BLaER1 treated with 17β-estradiol and CSF1 and Interleukin-3, amounts not matched to agents 10 nM and 100 nM (cell line): ENCODE measurements at regions not wholly inside any gene's neighbourhood (a gene's known extent, or its start where the extent isn't known, plus 50 kb on each side); places are given as distances from the start of the nearest gene placed in this dataset.
A peak's percentile ranks its signal among the peaks of the same experiment; 100 is the strongest.

Experiments used
- H3K27ac ChIP-seq, 11 experiments: shearing (Covaris generic); formaldehyde crosslinking; 2 replicates each; pipeline ENCODE4 v1.8.1; 2022
- H3K27me3 ChIP-seq, 11 experiments: shearing (Covaris generic); formaldehyde crosslinking; 2 replicates each; pipeline ENCODE4 v1.8.1; 2022
- H3K36me3 ChIP-seq, 11 experiments: shearing (Covaris generic); formaldehyde crosslinking; 2 replicates each; pipeline ENCODE4 v1.8.1; 2022
- H3K4me1 ChIP-seq, 10 experiments: shearing (Covaris generic); formaldehyde crosslinking; 2 replicates each; pipeline ENCODE4 v1.8.1; 2022
- H3K4me2 ChIP-seq, 11 experiments: shearing (Covaris generic); formaldehyde crosslinking; 2 replicates each; pipeline ENCODE4 v1.8.1; 2022
- H3K4me3 ChIP-seq, 10 experiments: shearing (Covaris generic); formaldehyde crosslinking; 2 replicates each; pipeline ENCODE4 v1.8.1; 2022
- H3K9ac ChIP-seq, 11 experiments: shearing (Covaris generic); formaldehyde crosslinking; 2 replicates each; pipeline ENCODE4 v1.8.1; 2022
- H3K9me3 ChIP-seq, 11 experiments: shearing (Covaris generic); formaldehyde crosslinking; replicated peaks in 1 of 11; 2 replicates each; pipeline ENCODE4 v1.8.1; 2022
- H4K20me1 ChIP-seq, 11 experiments: shearing (Covaris generic); formaldehyde crosslinking; 2 replicates each; pipeline ENCODE4 v1.8.1; 2022
- Cebpa-rat ChIP-seq, 11 experiments: shearing (Covaris generic); IDR thresholded peaks; 2 replicates each; pipeline ENCODE4 v1.8.1; 2022

- H3K4me3 ChIP-seq, result no peak overlapping the region
- no peaks in the 10 kb centered on the region for H3K27me3 ChIP-seq
- H3K36me3 ChIP-seq, result no peaks in the 10 kb centered on the region
- H3K27ac ChIP-seq, result no peak overlapping the region
- no peak for TF ChIP-seq Cebpa-rat (IDR thresholded peaks at IDR 0.05)
- no peak overlapping the region for H3K9ac ChIP-seq
- H3K4me2 ChIP-seq, result no peak overlapping the region
- H3K9me3 ChIP-seq, result peaks cover 6 to 26% (median 17%) of the 10 kb centered on the region in 11 experiments; a peak in 17 of 22 replicates
- no peaks in the 10 kb centered on the region for H4K20me1 ChIP-seq
- no peaks in the 10 kb centered on the region for H3K4me1 ChIP-seq
Measured at GRCh38 chr6:82681119-82681714, 317.6 kb downstream of the TPBG start.

DNA sequence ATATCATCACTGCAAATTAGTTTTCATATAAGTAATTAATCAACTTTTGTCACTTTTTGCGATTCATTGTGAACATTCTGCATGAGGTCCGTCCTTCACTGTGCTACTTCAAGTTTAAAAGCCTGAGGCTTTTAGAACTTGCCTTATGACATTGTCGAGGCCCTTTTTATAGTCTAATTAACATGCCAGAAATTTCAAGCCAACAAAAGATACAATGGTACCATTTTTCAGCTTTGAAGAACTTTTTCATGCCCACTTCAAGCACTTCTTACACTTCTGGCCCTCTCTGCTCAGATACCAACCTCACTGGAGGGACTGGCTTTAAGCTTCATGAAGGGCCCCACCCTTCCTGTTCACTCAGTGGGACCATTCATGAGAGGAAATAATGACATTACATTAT, 323.1 kb downstream of the TPBG start:
- H3K27me3 ChIP-seq, result no peaks in the 10 kb centered on the region
- peaks cover 0 to 11% (median 2%) of the 10 kb centered on the region in 10 experiments; a peak in 3 of 20 replicates for H3K4me1 ChIP-seq
- H3K4me3 ChIP-seq, result no peak overlapping the region
- H3K27ac ChIP-seq, result no peak overlapping the region
- no peaks in the 10 kb centered on the region for H3K36me3 ChIP-seq
- H4K20me1 ChIP-seq, result no peaks in the 10 kb centered on the region
- peak overlapping the region in 2 of 11 experiments; percentile 24 to 31; a peak in 3 of 22 replicates for H3K4me2 ChIP-seq
- H3K9ac ChIP-seq, result no peak overlapping the region
- no peak for TF ChIP-seq Cebpa-rat (IDR thresholded peaks at IDR 0.05)
- H3K9me3 ChIP-seq, result no peaks in the 10 kb centered on the region

DNA sequence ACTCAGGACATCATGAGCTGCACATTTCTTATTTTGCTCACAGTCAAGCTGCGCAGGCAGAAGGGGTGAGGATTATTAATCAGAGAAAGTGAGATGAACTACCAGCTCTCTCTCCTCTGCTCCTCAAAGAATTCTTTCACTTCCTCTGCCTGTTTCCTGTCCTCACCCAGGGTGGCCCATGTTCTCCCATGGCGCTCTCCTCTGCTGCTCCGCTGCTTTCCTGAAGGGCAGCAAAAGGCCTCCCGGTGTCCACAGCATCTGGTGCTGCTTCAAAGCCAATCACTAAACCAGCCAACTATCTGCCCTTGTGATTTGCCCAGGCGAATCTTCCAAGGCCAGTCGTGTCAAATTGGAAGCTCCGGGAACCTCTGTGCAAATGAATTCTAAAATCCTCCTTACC, 324.2 kb downstream of the TPBG start:
- Histone ChIP-seq H3K36me3 (no peaks in the 10 kb centered on the region), H3K4me2 (peak overlapping the region in 3 of 11 experiments; percentile 12 to 17 (median 13); a peak in 2 of 22 replicates), H3K9ac (no peak overlapping the region), H3K4me3 (no peak overlapping the region), H3K27me3 (no peaks in the 10 kb centered on the region), H3K4me1 (peaks cover 0 to 11% (median 2%) of the 10 kb centered on the region in 10 experiments; a peak in 3 of 20 replicates), H3K9me3 (no peaks in the 10 kb centered on the region), H4K20me1 (no peaks in the 10 kb centered on the region), H3K27ac (no peak overlapping the region)
- no peak for TF ChIP-seq Cebpa-rat (IDR thresholded peaks at IDR 0.05)

GRCh38 chr6:82690283-82690682, 326.7 kb downstream of the TPBG start:
- Histone ChIP-seq H3K36me3 (no peaks in the 10 kb centered on the region), H3K4me2 (no peak overlapping the region), H3K4me1 (peaks cover 0 to 11% (median 2%) of the 10 kb centered on the region in 10 experiments; a peak in 3 of 20 replicates), H3K4me3 (no peak overlapping the region), H4K20me1 (no peaks in the 10 kb centered on the region), H3K27ac (no peak overlapping the region), H3K27me3 (no peaks in the 10 kb centered on the region), H3K9ac (no peak overlapping the region), H3K9me3 (no peaks in the 10 kb centered on the region)
- no peak for TF ChIP-seq Cebpa-rat (IDR thresholded peaks at IDR 0.05)

DNA sequence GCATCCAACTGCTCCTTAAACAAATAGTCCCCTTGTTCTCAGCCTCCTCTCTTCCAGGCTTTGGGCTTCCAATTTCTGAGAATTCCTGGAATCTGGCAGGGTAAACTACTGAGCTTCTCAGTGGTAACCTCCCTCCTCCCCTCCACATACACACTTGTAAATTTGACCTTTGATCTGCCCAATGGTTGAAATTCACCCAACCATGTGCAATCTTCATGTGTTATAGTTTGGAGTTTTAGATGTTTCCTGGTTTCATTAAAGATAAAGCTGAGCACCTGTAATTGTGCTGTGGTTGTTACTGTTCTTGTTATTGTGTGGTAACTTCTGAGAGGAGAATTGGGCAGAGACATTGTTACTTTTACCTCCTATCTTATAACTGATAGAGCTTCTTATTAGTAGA, 328.4 kb downstream of the TPBG start:
- Histone ChIP-seq H3K4me3 (no peak overlapping the region), H4K20me1 (no peaks in the 10 kb centered on the region), H3K27ac (no peak overlapping the region), H3K9me3 (no peaks in the 10 kb centered on the region), H3K4me2 (no peak overlapping the region), H3K4me1 (peaks cover 0 to 7% (median under 1%) of the 10 kb centered on the region in 10 experiments; a peak in 3 of 20 replicates), H3K9ac (no peak overlapping the region), H3K27me3 (no peaks in the 10 kb centered on the region), H3K36me3 (no peaks in the 10 kb centered on the region)
- no peak for TF ChIP-seq Cebpa-rat (IDR thresholded peaks at IDR 0.05)

- Histone ChIP-seq H3K27me3 (no peaks in the 10 kb centered on the region), H3K4me3 (no peak overlapping the region), H3K9me3 (no peaks in the 10 kb centered on the region), H3K9ac (no peak overlapping the region), H3K4me1 (0 out of 20 replicates have a peak, but pooled peaks cover 0 to under 1% (median 0%) of the 10 kb centered on the region in 10 experiments), H4K20me1 (no peaks in the 10 kb centered on the region), H3K27ac (no peak overlapping the region), H3K36me3 (no peaks in the 10 kb centered on the region), H3K4me2 (no peak overlapping the region)
- no peak for TF ChIP-seq Cebpa-rat (IDR thresholded peaks at IDR 0.05)
Measured at GRCh38 chr6:82693094-82693493, 329.5 kb downstream of the TPBG start.

DNA sequence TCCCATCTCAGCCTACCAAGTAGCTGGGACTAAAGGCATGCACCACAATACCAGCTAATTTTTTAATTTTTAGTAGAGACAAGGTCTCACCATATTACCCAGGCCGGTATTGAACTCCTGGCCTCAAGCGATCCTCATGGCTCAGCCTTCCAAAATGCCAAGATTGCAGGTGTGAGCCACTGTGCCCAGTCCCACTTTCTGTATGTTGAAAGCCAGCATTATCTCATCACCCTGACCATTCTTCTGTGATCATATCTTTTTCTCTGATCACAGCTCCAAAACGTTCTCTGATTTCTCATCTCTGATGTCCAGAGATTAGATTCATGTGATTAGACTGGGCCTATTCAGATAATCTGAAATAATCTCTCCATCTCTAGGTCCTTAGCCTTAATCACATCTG, 337.7 kb downstream of the TPBG start:
- H3K36me3 ChIP-seq, result no peaks in the 10 kb centered on the region

DNA sequence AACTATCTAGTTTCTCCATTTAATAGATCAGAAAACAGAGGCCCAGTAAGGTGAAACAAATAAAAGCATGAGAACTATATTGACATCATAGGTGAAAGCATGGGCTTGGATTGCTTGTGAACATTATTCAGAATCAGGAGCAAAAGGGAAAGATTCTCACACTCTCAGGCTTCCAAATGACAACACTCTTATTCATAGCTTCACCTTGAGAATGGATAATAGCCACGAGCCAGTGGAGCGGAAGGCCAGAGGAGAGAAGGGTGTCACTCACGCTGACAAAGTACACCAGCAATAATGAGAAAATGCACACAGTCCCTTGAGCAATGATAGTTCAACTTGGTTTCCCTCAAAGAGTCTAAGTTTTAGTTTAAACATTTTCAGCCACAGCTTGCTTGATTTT, 339.0 kb downstream of the TPBG start:
- no peaks in the 10 kb centered on the region for H3K27me3 ChIP-seq
- H3K4me3 ChIP-seq, result no peak overlapping the region
- H3K36me3 ChIP-seq, result no peaks in the 10 kb centered on the region
- no peak overlapping the region for H3K27ac ChIP-seq
- H3K4me1 ChIP-seq, result peaks cover 0 to 11% (median 0%) of the 10 kb centered on the region in 10 experiments; a peak in 3 of 20 replicates
- H3K4me2 ChIP-seq, result no peak overlapping the region
- H3K9me3 ChIP-seq, result peaks cover 0 to 13% (median 6%) of the 10 kb centered on the region in 11 experiments; a peak in 9 of 22 replicates
- TF ChIP-seq Cebpa-rat (IDR thresholded peaks at IDR 0.05), result no peak
- H4K20me1 ChIP-seq, result no peaks in the 10 kb centered on the region
- no peak overlapping the region for H3K9ac ChIP-seq

More for the DNA sequence above, 337.7 kb downstream of the TPBG start:
- H3K27me3 ChIP-seq, result no peaks in the 10 kb centered on the region
- H3K27ac ChIP-seq, result no peak overlapping the region
- peaks cover 0 to 13% (median 6%) of the 10 kb centered on the region in 11 experiments; a peak in 9 of 22 replicates for H3K9me3 ChIP-seq
- no peak overlapping the region for H3K9ac ChIP-seq
- TF ChIP-seq Cebpa-rat (IDR thresholded peaks at IDR 0.05), result no peak
- no peak overlapping the region for H3K4me3 ChIP-seq
- H4K20me1 ChIP-seq, result no peaks in the 10 kb centered on the region
- H3K4me2 ChIP-seq, result no peak overlapping the region
- peaks cover 0 to 3% (median 0%) of the 10 kb centered on the region in 10 experiments; a peak in 1 of 20 replicates for H3K4me1 ChIP-seq

GRCh38 chr6:82703230-82703629, 339.6 kb downstream of the TPBG start:
- Histone ChIP-seq H3K4me2 (no peak overlapping the region), H3K27ac (no peak overlapping the region), H3K4me3 (no peak overlapping the region), H3K36me3 (no peaks in the 10 kb centered on the region), H3K9me3 (peaks cover 0 to 13% (median 6%) of the 10 kb centered on the region in 11 experiments; a peak in 9 of 22 replicates), H3K4me1 (peaks cover 0 to 15% (median 0%) of the 10 kb centered on the region in 10 experiments; a peak in 3 of 20 replicates), H4K20me1 (no peaks in the 10 kb centered on the region), H3K27me3 (no peaks in the 10 kb centered on the region), H3K9ac (no peak overlapping the region)
- TF ChIP-seq Cebpa-rat (IDR thresholded peaks at IDR 0.05), result no peak

DNA sequence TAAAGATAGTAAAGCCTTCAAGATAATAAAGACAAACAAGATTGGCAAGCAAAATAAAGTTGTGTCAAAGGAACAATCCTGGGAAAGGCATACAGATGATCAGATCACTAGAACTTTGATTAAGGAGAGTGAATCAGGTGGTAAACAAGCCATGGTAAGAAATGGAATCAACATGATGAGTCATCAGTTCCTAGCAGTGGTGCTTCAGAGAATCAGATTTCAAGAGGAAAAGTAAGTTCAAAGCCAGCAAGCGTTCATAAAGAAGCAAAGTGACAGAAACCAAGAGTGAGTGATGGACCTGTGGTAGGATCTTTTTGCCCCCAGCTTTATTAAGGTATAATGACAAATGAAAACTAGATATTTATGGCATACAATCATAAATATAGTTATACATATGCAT, 340.4 kb downstream of the TPBG start:
- peaks cover 0 to 13% (median 6%) of the 10 kb centered on the region in 11 experiments; a peak in 9 of 22 replicates for H3K9me3 ChIP-seq
- no peak overlapping the region for H3K4me2 ChIP-seq
- H3K4me1 ChIP-seq, result peaks cover 0 to 15% (median 0%) of the 10 kb centered on the region in 10 experiments; a peak in 3 of 20 replicates
- no peak for TF ChIP-seq Cebpa-rat (IDR thresholded peaks at IDR 0.05)
- H3K27me3 ChIP-seq, result no peaks in the 10 kb centered on the region
- no peaks in the 10 kb centered on the region for H3K36me3 ChIP-seq
- H3K4me3 ChIP-seq, result no peak overlapping the region
- H3K27ac ChIP-seq, result no peak overlapping the region
- H3K9ac ChIP-seq, result no peak overlapping the region
- no peaks in the 10 kb centered on the region for H4K20me1 ChIP-seq
